ENCODE measurements at regions not wholly inside any gene's neighbourhood (a gene's known extent, or its start where the extent isn't known, plus 50 kb on each side); places are given as distances from the start of the nearest gene placed in this dataset.

GRCh38 chr16:31697744-31698125 lies 170.0 kb downstream of the AHSP start (continued):
- TF ChIP-seq POU6F1 (CRISPR knock-in tag; IDR thresholded peaks at IDR 0.05; ENCODE audit: borderline replicate concordance, low read depth): no peak

- no peak for ATAC-seq
Observed at GRCh38 chr16:31698901-31699300, 171.2 kb downstream of the AHSP start.

GRCh38 chr16:31699601-31700000 lies 171.9 kb downstream of the AHSP start:
- ATAC-seq: no peak
- no peak for TF ChIP-seq SNAI2 (CRISPR knock-in tag; IDR thresholded peaks at IDR 0.05)
- no peak for TF ChIP-seq TCF4 (CRISPR knock-in tag; IDR thresholded peaks at IDR 0.05; ENCODE audit: borderline replicate concordance)
- TF ChIP-seq RARB (CRISPR knock-in tag; IDR thresholded peaks at IDR 0.05): no peak
- TF ChIP-seq CREB5 (CRISPR knock-in tag; IDR thresholded peaks at IDR 0.05; ENCODE audit: low read depth): no peak
- no peak for TF ChIP-seq ESRRG (CRISPR knock-in tag; IDR thresholded peaks at IDR 0.05)
- no peak for TF ChIP-seq ZFP30 (CRISPR knock-in tag; IDR thresholded peaks at IDR 0.05)
- no peak for TF ChIP-seq ISL1 (CRISPR knock-in tag; IDR thresholded peaks at IDR 0.05)
- TF ChIP-seq CSDC2 (CRISPR knock-in tag; IDR thresholded peaks at IDR 0.05): no peak
- no peak for TF ChIP-seq GLIS3 (CRISPR knock-in tag; IDR thresholded peaks at IDR 0.05)
- no peak for TF ChIP-seq BACH2 (CRISPR knock-in tag; IDR thresholded peaks at IDR 0.05; ENCODE audit: borderline replicate concordance)
- no peak for TF ChIP-seq PPARA (CRISPR knock-in tag; IDR thresholded peaks at IDR 0.05; ENCODE audit: borderline replicate concordance)
- TF ChIP-seq ZNF8 (CRISPR knock-in tag; IDR thresholded peaks at IDR 0.05): no peak
- TF ChIP-seq TOX (CRISPR knock-in tag; IDR thresholded peaks at IDR 0.05; ENCODE audit: borderline replicate concordance): no peak
- no peak for TF ChIP-seq POU6F1 (CRISPR knock-in tag; IDR thresholded peaks at IDR 0.05; ENCODE audit: borderline replicate concordance, low read depth)
- TF ChIP-seq CSRNP3 (CRISPR knock-in tag; IDR thresholded peaks at IDR 0.05): no peak
- no peak for TF ChIP-seq ZNF70 (CRISPR knock-in tag; IDR thresholded peaks at IDR 0.05)
- TF ChIP-seq PATZ1 (CRISPR knock-in tag; IDR thresholded peaks at IDR 0.05; ENCODE audit: borderline replicate concordance): no peak
- no peak for TF ChIP-seq ZC3H10 (CRISPR knock-in tag; IDR thresholded peaks at IDR 0.05)
- TF ChIP-seq ZNF565 (CRISPR knock-in tag; conservative IDR thresholded peaks at IDR 0.05; ENCODE audit: low read depth): no peak

More at GRCh38 chr16:31698901-31699300, 171.2 kb downstream of the AHSP start:
- TF ChIP-seq OSR1 (CRISPR knock-in tag; IDR thresholded peaks at IDR 0.05) (no peak), ZC3H10 (CRISPR knock-in tag; IDR thresholded peaks at IDR 0.05) (no peak)

GRCh38 chr16:31700200-31700529 lies 172.5 kb downstream of the AHSP start:
- TF ChIP-seq ARNTL (CRISPR knock-in tag; IDR thresholded peaks at IDR 0.05; ENCODE audit: borderline replicate concordance, low read depth): no peak
- TF ChIP-seq PATZ1 (CRISPR knock-in tag; IDR thresholded peaks at IDR 0.05; ENCODE audit: borderline replicate concordance): no peak
- no peak for TF ChIP-seq ZNF8 (CRISPR knock-in tag; IDR thresholded peaks at IDR 0.05)
- TF ChIP-seq TSHZ2 (CRISPR knock-in tag; IDR thresholded peaks at IDR 0.05): no peak
- TF ChIP-seq OSR1 (CRISPR knock-in tag; IDR thresholded peaks at IDR 0.05): no peak
- TF ChIP-seq GLIS3 (CRISPR knock-in tag; IDR thresholded peaks at IDR 0.05): no peak
- no peak for TF ChIP-seq BACH2 (CRISPR knock-in tag; IDR thresholded peaks at IDR 0.05; ENCODE audit: borderline replicate concordance)
- no peak for TF ChIP-seq ZC3H10 (CRISPR knock-in tag; IDR thresholded peaks at IDR 0.05)
- TF ChIP-seq CREB5 (CRISPR knock-in tag; IDR thresholded peaks at IDR 0.05; ENCODE audit: low read depth): no peak
- TF ChIP-seq ISL1 (CRISPR knock-in tag; IDR thresholded peaks at IDR 0.05): no peak
- peak; percentile 98; the same call in 2 of the 3 replicates for ATAC-seq

Data from SK-N-SH treated with all-trans-retinoic acid at 6 μM for 48 hours (cell line).